T-cell (primary cell): ENCODE measurements at regions not wholly inside any gene's neighbourhood (a gene's known extent, or its start where the extent isn't known, plus 50 kb on each side); places are given as distances from the start of the nearest gene placed in this dataset.

ENCODE experiments used
- ATAC-seq, 4 experiments: fragments of 200-7000 bp in 3 of 4; fragments of 150-1000 bp in 1 of 4; cut with Tn5 transposase; replicated peaks in 1 of 4; 1 replicate in 3 of 4; 2 replicates in 1 of 4; pipeline ENCODE4 v1.10.0; 2021; ENCODE audit warnings: moderate library complexity in 3 of 4, mild to moderate bottlenecking in 2 of 4, moderate number of reproducible peaks in 1 of 4
- CTCF ChIA-PET, 2 donors: fragments of 300-600 bp; sonication (Branson Sonifier 250); formaldehyde crosslinking; loops; one replicate each; lab custom pipeline; 2022; ENCODE audit warnings: antibody characterized with exemption in 2 of 2; lab: Charles Lee
- POLR2A ChIA-PET, 2 donors: fragments of 300-600 bp; sonication (Branson Sonifier 250); formaldehyde crosslinking; loops; one replicate each; lab custom pipeline; 2022; ENCODE audit warnings: antibody characterized with exemption in 2 of 2; lab: Charles Lee
- DNase-seq, 35 experiments: peaks; one replicate each; pipeline versions ENCODE4 v3.0.0 to v3.0.0-alpha.2; 2013 to 2023
- H3K27ac ChIP-seq: one replicate; pipeline ENCODE4 v1.5.1; 2013; ENCODE audit warnings: low read length
- H3K27me3 ChIP-seq, 2 experiments: replicated peaks in 1 of 2; 1 replicate in 1 of 2; 2 replicates in 1 of 2; pipeline versions ENCODE4 v1.6.1 to v1.7.0; 2013; ENCODE audit warnings: low read length in 1 of 2, mixed read lengths in 1 of 2; ENCODE audit not compliant: control insufficient read depth in 2 of 2, insufficient read depth in 2 of 2; ENCODE audit errors: extremely low read depth in 1 of 2
- H3K36me3 ChIP-seq, 2 donors: 1 replicate in 1 of 2; 2 replicates in 1 of 2; pipeline versions ENCODE4 v1.6.1 to v1.7.0; 2013; ENCODE audit warnings: low read length in 1 of 2; ENCODE audit not compliant: control insufficient read depth in 2 of 2, insufficient read depth in 1 of 2; ENCODE audit errors: extremely low read depth in 1 of 2
- H3K4me1 ChIP-seq, 2 experiments: 1 replicate in 1 of 2; 2 replicates in 1 of 2; pipeline versions ENCODE4 v1.6.1 to v1.7.0; 2013; ENCODE audit warnings: low read length in 2 of 2, mixed read lengths in 1 of 2; ENCODE audit not compliant: insufficient read depth in 2 of 2, control insufficient read depth in 1 of 2; ENCODE audit errors: extremely low read depth in 1 of 2
- H3K4me3 ChIP-seq, 2 donors: 1 replicate in 1 of 2; 2 replicates in 1 of 2; pipeline versions ENCODE4 v1.5.1 to v1.7.0; 2013; ENCODE audit warnings: mild to moderate bottlenecking in 2 of 2, low read length in 1 of 2, moderate library complexity in 1 of 2; ENCODE audit not compliant: control insufficient read depth in 1 of 2; ENCODE audit errors: extremely low read depth in 1 of 2
- H3K9me3 ChIP-seq: 2 replicates; pipeline ENCODE4 v1.7.0; 2013
- H3K27ac Mint-ChIP-seq, 2 donors: one replicate each; pipeline ENCODE4 v1.8.0; 2020 to 2021; ENCODE audit warnings: mild to moderate bottlenecking in 2 of 2, mixed read lengths in 2 of 2
- H3K27me3 Mint-ChIP-seq, 2 donors: one replicate each; pipeline ENCODE4 v1.8.0; 2021 to 2022; ENCODE audit warnings: mixed read lengths in 2 of 2
- H3K36me3 Mint-ChIP-seq: one replicate; pipeline ENCODE4 v1.8.0; 2021; ENCODE audit warnings: mixed read lengths
- H3K4me1 Mint-ChIP-seq, 3 donors: one replicate each; pipeline ENCODE4 v1.8.0; 2020 to 2022; ENCODE audit warnings: mixed read lengths in 3 of 3, mild to moderate bottlenecking in 1 of 3
- H3K4me3 Mint-ChIP-seq, 3 donors: one replicate each; pipeline ENCODE4 v1.8.0; 2020 to 2022; ENCODE audit warnings: mild to moderate bottlenecking in 3 of 3, mixed read lengths in 3 of 3, moderate library complexity in 3 of 3
- H3K9me3 Mint-ChIP-seq, 3 donors: one replicate each; pipeline ENCODE4 v1.8.0; 2020 to 2022; ENCODE audit warnings: mixed read lengths in 3 of 3
- WGBS: methylation state at CpG from one replicate; pipeline ENCODE4 v1.1.5; 2013; ENCODE audit warnings: missing lambda C conversion rate; ENCODE audit not compliant: insufficient coverage; 5-methylcytosine and 5-hydroxymethylcytosine counted together

DNA sequence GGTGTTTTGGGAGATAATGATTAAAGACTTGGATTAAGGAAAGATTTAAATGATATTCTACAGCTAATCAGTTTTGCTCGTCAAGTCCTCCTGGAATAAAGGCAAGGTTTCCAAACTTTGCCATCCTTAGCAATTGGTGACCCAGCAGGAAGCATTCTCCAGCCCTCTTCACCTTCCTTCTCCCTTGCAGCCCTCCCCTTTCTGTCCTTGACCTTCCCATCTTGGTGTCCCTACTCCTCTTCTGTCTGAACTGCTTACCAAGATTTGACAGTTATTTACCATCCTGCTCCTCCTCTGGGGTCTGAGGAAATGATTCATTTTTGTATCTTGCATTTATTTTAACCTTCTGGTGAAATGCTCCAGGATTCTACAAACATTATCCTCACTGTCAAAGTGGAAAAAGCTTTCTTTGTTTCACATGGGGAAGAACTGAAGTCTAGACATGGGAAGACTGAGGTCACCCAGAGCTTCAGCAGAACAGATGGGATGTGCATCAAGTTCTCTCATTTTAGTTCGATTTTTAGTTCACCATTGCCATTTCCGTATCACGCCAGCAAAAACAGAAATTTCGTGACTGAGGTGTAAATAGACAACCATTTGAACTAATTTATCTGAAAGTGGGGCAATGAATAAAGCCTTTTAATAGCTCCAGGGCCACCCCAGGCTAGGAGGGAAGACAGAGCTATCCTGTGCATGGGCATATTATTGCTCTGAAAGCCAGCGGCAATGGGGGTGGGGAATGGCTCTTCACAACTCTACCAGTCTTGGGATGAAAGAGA lies 504.4 kb upstream of the PLXNA2 start:
- ChIA-PET POLR2A (no interaction called here), CTCF (no interaction called here)
- Mint-ChIP-seq H3K4me3 (no peak overlapping the region), H3K36me3 (no peaks in the 10 kb centered on the region), H3K9me3 (peaks cover 4 to 14% (median 6%) of the 10 kb centered on the region in 3 donors), H3K27me3 (peaks cover 3% of the 10 kb centered on the region in 2 donors), H3K27ac (no peak overlapping the region), H3K4me1 (no peaks in the 10 kb centered on the region)
- 66% methylated on average over 4 of the region's 6 CpGs for WGBS
- Histone ChIP-seq H3K4me1 (no peaks in the 10 kb centered on the region), H3K9me3 (no peaks in the 10 kb centered on the region), H3K36me3 (no peaks in the 10 kb centered on the region), H3K27ac (no peak overlapping the region), H3K4me3 (no peak overlapping the region), H3K27me3 (no peaks in the 10 kb centered on the region)
- no peak for DNase-seq
- ATAC-seq, result no peak

DNA sequence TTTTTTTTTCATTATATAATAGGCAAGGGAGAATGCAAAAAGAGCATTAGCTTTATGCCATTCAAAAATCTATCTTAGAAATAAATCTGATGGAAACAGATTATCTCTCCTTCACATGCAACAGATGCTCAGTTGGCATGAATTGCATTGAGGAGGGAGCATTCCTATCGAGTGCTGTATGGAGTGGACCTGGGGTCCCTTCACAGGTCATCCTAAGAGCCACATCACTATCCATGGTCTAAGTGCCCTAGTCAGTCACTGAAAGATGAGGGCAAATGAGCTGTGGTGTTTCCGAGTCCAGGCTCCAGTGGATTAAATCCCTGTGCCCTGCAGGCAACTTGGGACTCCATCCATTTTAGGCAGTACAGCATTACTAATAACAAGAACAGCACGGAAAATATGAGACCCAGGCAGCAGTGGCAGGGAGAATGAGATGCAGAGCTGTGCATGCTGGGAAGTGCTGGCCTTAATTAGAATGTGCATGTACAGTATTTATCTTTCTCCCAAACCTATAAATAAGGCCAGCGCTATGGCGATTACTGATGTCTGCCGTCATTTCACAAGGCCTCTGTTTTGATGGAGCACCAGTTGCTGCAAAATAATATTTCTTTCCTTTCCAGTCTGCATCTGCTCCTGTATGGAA lies 512.3 kb upstream of the PLXNA2 start:
- no peak for ATAC-seq
- no peaks in the 10 kb centered on the region for H3K36me3 Mint-ChIP-seq
- H3K4me3 ChIP-seq, result no peak overlapping the region
- no peaks in the 10 kb centered on the region for H3K4me1 Mint-ChIP-seq
- H3K27me3 Mint-ChIP-seq, result peaks cover 0 to 3% of the 10 kb centered on the region in 2 donors
- ChIA-PET CTCF (no interaction called here), POLR2A (no interaction called here)
- DNase-seq, result no peak
- WGBS, result 100% methylated on average over 1 of the region's 6 CpGs
- H3K9me3 ChIP-seq, result no peaks in the 10 kb centered on the region
- H3K9me3 Mint-ChIP-seq, result peaks cover 0 to 8% (median 0%) of the 10 kb centered on the region in 3 donors
- H3K27me3 ChIP-seq, result no peaks in the 10 kb centered on the region
- no peak overlapping the region for H3K27ac ChIP-seq
- H3K36me3 ChIP-seq, result no peaks in the 10 kb centered on the region
- H3K4me1 ChIP-seq, result no peaks in the 10 kb centered on the region
- no peak overlapping the region for H3K4me3 Mint-ChIP-seq
- H3K27ac Mint-ChIP-seq, result no peak overlapping the region

DNA sequence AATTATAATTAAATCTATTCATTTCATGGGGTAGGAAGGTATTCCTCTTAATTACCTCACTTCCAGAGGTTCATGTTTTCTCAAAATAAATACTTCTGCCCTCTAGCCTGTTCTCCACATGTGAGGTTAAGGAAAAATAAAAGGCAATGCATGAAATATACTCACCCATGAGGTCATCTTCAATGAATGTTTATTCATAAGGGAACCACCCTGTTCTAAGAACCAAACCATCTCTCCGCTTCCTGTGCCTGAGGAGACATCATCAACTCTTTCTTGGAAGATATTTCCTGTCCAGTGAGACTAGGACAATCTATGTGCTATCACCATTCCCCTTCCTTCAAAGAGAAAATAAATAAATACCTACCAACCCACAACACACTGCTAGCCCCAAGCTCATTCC lies 513.7 kb upstream of the PLXNA2 start:
- no peak overlapping the region for H3K4me3 Mint-ChIP-seq

DNA sequence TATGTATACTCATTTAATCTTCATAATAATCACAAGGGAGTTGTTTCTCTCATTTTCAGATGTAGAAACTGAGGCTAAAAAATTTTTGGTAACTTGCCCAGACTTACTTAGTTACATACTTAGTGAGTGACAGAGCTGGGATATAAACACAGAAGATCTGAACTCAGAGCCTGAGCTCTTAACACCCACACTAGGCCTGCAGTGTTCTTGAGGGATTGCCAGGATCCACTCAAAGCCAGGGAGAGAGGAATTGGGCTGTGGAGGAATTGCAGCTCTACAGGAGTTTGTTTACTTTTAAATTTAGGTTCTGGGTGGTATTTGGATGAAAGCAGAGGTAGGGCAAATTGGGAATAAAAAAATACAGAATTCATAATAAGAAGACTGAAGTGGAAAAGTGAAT lies 515.1 kb upstream of the PLXNA2 start:
- no peak for DNase-seq
- no peaks in the 10 kb centered on the region for H3K27me3 ChIP-seq
- Mint-ChIP-seq H3K4me3 (no peak overlapping the region), H3K27ac (no peak overlapping the region), H3K36me3 (no peaks in the 10 kb centered on the region), H3K27me3 (peaks cover 0 to 12% of the 10 kb centered on the region in 2 donors), H3K4me1 (no peaks in the 10 kb centered on the region), H3K9me3 (no peaks in the 10 kb centered on the region)
- H3K9me3 ChIP-seq, result no peaks in the 10 kb centered on the region
- ChIA-PET CTCF (no interaction called here), POLR2A (no interaction called here)
- no peak overlapping the region for H3K27ac ChIP-seq
- H3K4me3 ChIP-seq, result no peak overlapping the region
- no peaks in the 10 kb centered on the region for H3K36me3 ChIP-seq
- H3K4me1 ChIP-seq, result no peaks in the 10 kb centered on the region
- ATAC-seq, result no peak

More for the DNA sequence above, 513.7 kb upstream of the PLXNA2 start:
- POLR2A ChIA-PET, result no interaction called here
- Histone ChIP-seq H3K36me3 (no peaks in the 10 kb centered on the region), H3K4me3 (no peak overlapping the region), H3K9me3 (no peaks in the 10 kb centered on the region), H3K4me1 (no peaks in the 10 kb centered on the region), H3K27ac (no peak overlapping the region), H3K27me3 (no peaks in the 10 kb centered on the region)
- CTCF ChIA-PET, result no interaction called here
- DNase-seq (no peak), ATAC-seq (no peak)
- H3K27ac Mint-ChIP-seq, result no peak overlapping the region
- peaks cover 0 to 12% of the 10 kb centered on the region in 2 donors for H3K27me3 Mint-ChIP-seq
- no peaks in the 10 kb centered on the region for H3K4me1 Mint-ChIP-seq
- peaks cover 0 to 8% (median 0%) of the 10 kb centered on the region in 3 donors for H3K9me3 Mint-ChIP-seq
- 83% methylated on average over 1 of the region's 1 CpG for WGBS
- H3K36me3 Mint-ChIP-seq, result no peaks in the 10 kb centered on the region

DNA sequence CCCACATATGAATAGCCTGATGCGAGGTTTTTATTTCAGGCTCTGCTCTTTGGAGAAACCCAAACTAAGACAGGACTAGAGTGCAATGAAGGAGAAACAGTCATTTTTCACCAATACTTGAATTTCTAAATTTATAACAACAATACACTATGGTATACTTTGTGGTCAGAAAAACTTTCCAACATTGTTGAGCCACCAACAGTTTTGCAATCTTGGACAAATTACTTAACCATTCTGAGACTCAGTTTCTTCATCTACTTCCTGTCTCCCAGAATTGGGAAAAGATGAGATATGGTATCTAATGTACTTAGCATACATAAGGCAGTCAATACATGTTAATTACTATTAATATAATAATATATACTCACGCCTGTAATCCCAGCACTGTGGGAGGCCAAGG lies 519.8 kb upstream of the PLXNA2 start:
- WGBS, result no CpG with 5 or more reads among the region's 2 CpGs
- no peaks in the 10 kb centered on the region for H3K9me3 ChIP-seq
- CTCF ChIA-PET, result no interaction called here
- H3K36me3 ChIP-seq, result no peaks in the 10 kb centered on the region
- no peaks in the 10 kb centered on the region for H3K9me3 Mint-ChIP-seq
- no peaks in the 10 kb centered on the region for H3K4me1 ChIP-seq
- no peak overlapping the region for H3K27ac ChIP-seq
- no peaks in the 10 kb centered on the region for H3K4me1 Mint-ChIP-seq
- ATAC-seq, result no peak
- POLR2A ChIA-PET, result no interaction called here
- no peak overlapping the region for H3K4me3 Mint-ChIP-seq
- H3K4me3 ChIP-seq, result no peak overlapping the region
- peaks cover 0 to 9% of the 10 kb centered on the region in 2 donors for H3K27me3 Mint-ChIP-seq
- no peak overlapping the region for H3K27ac Mint-ChIP-seq
- DNase-seq, result no peak
- no peaks in the 10 kb centered on the region for H3K36me3 Mint-ChIP-seq
- no peaks in the 10 kb centered on the region for H3K27me3 ChIP-seq

DNA sequence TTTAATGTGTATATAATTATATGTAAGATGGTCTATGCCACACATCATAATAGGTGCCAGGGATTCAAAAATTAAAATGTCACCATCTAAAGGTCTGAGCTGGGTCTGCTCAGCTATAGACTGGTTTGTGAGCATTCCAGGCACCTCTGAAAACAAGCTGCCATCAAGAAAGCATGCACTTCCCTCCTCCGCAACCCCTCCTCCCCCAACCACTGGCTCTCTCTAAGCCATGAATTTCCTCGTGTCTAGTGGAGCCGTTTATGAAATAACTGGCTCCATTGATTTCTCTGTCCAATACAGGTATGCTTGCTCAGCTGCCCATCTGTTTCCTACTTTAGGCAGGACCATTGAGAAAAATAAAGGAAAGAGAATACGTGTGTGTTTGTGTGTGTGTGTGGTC lies 522.6 kb upstream of the PLXNA2 start:
- H3K4me3 ChIP-seq, result no peak overlapping the region
- no peak for ATAC-seq

More for the DNA sequence above, 522.6 kb upstream of the PLXNA2 start:
- Mint-ChIP-seq H3K9me3 (no peaks in the 10 kb centered on the region), H3K27ac (no peak overlapping the region), H3K27me3 (peaks cover 0 to 9% of the 10 kb centered on the region in 2 donors), H3K36me3 (no peaks in the 10 kb centered on the region), H3K4me3 (no peak overlapping the region), H3K4me1 (no peaks in the 10 kb centered on the region)
- CTCF ChIA-PET, result no interaction called here
- Histone ChIP-seq H3K27ac (no peak overlapping the region), H3K9me3 (no peaks in the 10 kb centered on the region), H3K27me3 (no peaks in the 10 kb centered on the region), H3K4me1 (no peaks in the 10 kb centered on the region), H3K36me3 (no peaks in the 10 kb centered on the region)
- 73% methylated on average over 3 of the region's 4 CpGs for WGBS
- no peak for DNase-seq
- POLR2A ChIA-PET, result no interaction called here
